ENCODE measurements at regions not wholly inside any gene's neighbourhood (a gene's known extent, or its start where the extent isn't known, plus 50 kb on each side); places are given as distances from the start of the nearest gene placed in this dataset.

DNA sequence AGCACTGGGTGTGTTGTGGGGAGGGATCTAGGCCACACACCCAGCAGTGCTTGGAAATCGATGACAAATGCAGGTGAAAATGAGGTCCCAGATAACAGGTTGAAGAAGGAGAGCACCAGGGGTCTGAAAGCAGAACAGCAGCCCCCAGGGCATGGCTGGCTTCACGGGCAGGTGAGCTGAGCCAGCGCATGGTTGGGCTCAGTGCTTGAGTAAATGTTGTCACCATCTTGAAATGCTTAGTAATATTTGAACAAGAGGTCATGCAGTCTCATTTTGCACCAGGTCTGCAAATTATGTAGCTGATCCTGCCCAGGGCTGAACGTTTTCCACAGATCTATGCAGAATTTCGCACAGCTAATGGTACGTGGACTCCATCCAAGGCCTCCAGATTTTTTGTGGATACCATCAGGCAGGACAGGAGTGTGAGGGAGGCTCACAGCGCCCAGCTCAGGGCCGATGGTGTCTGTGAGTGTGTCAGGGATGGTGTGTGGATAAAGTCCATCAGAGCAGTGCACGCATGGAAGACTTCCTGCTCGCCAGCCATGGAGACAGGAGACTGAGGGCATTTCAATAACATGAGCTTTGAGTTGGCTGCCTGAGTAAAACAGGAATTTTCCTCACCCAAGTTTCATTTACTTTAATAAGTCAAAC, 53.1 kb upstream of the SNX9 start:
- no peak for DNase-seq (ENCODE audit: low read depth in 2 of 2, low spot score in 1 of 2)

DNA sequence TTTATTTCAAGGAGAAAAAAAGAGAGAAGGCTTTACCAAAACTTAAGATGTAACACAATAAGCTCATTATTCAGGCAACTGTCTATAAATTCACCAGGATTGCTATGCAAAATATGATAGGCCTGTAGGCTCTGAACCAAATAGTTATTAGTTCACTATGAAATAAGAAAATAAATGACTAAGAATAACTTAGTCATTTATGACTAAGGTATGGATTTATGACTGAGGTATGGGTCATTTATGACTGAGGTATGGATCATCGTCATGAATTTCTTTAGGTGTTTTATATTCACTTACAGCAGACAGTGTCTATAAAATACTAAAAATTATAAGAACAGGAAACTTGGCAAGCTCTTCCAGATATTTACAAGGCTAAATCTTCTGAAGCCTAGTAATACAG, 52.1 kb upstream of the SNX9 start:
- DNase-seq (ENCODE audit: low read depth in 2 of 2, low spot score in 1 of 2): no peak

DNA sequence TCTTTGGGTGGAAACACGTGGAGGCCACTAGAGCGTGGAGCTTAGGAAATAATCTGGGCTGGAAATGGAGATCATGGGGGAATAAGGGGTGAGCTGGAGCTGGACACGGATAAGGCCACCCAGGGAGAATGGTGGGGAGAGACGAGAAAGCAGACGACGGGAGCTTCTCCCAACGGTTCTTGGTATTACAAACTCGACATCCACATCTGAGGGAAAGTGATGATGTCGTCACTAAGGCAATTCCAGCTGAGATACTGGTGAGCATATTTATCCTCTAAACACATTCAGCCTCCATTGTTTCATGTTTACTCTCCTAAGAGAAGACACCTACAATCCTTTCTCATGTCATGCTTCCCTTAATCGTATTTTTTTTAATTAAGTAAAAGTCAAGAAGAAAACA, 50.2 kb upstream of the SNX9 start:
- DNase-seq (ENCODE audit: low read depth in 2 of 2, low spot score in 1 of 2): no peak

Measured in stimulated activated CD8-positive, alpha-beta memory T cell treated with anti-CD3 and anti-CD28 coated beads, Interleukin-4, amount 100 ng/mL, for 4 hours (primary cell).